HG03025 (cell line): ENCODE measurements at regions not wholly inside any gene's neighbourhood (a gene's known extent, or its start where the extent isn't known, plus 50 kb on each side); places are given as distances from the start of the nearest gene placed in this dataset.

Experiments
- ATAC-seq: cut with Tn5 transposase; IDR thresholded peaks from one replicate; pipeline ENCODE4 v1.9.1; 2021; ENCODE audit warnings: mild to moderate bottlenecking, moderate library complexity; ENCODE audit not compliant: unreplicated experiment, low FRiP score

DNA sequence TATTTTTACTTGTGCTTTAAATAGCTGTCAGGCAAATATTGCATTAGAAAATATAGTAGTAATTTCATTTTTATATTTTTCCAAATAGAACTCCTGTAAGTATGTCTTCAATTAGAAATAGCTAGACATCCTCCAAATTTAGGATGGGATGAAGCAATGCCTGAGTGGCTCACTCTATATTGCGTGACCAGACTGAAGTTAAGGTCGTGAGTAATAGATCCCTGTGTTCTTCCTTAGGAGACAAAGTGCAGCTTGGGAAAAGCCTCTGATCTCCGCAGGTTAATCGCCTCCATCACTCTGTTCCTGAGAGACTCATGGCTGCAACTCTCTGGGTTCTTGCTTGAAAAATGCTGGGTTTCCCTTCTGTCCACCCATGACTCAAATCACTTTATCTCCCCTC lies 484.8 kb upstream of the ANKRD30A start:
- no peak for ATAC-seq

DNA sequence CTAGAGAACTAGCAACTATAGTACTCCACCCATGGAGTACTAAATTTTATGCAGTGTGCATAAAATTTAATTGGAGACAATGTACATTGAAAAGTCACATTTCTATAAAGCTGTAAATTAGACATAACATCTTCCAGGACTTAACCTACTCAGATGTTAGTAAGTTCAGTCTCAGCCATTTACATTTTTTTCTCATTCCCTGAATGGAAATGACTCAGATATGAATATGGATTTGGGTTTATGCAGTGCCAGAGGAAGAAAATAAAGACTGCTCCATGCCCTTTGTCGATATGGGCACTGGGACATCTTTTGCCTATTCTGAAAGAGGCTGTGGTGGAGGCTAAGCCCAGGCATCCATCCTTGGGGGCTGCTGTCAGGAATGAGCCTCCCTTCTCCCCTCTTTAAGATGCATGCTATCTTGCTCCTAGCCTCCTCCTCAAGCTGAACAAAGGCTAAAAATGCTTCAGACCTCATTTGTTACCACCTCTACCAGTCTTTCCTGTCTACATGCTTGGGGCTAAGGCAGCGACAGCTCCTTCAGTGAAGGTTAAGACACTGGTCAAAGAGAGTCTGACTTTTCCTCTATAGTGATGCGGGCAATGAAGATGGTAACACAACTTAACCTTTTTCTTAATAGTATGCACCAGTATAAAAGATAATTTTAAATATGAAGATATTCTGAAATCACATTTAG lies 486.8 kb upstream of the ANKRD30A start:
- no peak for ATAC-seq

DNA sequence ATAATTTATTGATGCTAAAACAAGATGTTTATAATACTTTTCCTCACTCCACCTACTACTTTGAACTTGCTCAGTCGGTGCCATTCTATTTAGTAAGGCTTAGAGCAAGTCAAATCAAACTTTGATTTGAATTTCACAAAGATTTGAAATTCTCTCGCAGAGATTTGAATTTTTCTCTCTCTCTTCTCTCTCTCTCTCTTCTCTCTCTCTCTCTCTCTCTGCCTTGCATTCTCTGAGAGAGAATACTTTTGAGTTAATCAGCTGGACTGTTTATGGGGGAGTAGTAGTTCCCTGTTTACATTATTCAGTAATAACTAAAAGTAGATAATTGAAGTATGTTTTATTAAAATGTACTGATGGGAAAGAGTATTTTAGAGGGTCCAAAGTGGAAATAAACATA lies 488.5 kb upstream of the ANKRD30A start:
- no peak for ATAC-seq

DNA sequence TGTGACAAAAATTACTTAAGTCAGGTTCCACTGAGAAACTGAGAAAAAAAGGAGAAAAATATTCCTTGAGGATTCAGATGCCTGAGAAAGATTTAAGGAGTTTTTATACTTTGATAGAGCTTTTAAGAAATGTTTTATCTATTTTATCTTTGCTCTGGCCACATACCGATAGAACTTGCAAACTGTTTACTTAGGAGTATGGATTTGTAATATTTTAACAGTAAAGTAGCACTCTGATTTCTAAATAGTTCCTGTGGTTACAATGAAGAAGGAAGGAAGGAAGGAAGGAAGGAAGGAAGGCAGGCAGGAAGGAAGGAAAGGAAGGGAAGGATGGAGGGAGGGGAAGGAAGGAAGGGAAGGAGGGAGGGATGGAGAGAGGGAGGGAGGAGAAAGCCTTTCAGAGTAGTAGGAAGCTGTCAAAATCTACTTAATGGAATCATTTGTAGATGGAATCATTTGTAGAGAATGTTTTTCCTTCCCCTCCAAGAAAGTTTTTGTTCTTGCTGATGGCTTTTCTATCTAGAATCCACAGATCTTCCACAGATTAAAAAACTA lies 489.0 kb upstream of the ANKRD30A start:
- no peak for ATAC-seq

DNA sequence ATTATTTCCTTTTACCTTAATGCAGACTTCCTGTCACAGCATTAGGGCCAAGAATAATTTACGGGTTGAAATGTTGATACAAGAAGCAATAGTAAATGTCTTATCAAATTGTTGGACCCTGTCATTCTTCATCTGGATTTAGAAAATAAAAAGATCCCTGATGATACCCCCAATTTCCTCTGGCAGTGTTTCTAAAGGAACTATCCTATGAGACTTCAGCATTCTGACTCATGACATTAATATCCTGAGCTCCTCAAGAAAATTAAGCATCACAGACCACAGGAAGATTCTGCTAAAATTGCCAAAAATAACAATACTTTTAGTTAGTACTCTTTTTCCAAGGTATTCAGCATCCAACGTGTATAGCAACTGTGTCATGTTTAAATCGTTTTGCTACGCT lies 490.5 kb upstream of the ANKRD30A start:
- ATAC-seq = no peak

DNA sequence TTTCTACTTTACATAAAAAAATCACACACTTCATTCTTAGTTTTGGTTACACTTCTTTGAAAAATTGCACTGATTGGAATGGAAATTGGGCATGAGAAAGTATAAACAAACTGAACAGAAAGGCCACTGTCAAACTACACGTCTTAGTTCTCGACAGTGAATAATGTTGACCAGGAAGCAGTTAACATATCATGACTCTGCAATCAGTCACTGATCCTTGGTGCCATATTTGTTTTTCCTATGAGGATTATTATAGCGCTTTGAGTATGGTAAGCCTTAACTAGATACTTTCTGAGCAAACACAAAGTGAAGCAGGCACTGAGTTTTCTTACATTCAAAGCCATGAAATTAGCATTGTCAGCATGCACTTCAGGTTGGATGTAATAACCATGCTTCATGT lies 495.1 kb upstream of the ANKRD30A start:
- ATAC-seq = no peak

DNA sequence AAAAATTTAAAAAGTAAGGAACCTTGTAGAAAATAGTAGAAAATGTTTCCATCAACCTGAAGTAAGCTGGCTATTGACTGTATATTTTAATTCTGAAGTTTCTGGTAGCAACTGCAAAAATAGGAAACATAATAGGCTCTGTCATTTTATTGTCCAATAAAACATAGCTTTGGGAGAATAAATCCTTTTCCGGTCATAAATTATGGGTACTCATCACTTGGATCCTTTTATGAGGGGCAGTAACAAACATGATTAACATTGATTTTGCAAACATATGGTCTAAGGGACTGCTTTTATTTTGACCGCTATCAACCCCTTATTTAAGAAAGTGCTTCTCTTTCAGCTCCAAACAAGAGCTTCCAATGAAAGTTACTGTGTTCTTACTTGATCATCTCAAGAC lies 495.9 kb upstream of the ANKRD30A start:
- ATAC-seq = no peak

GRCh38 chr10:36624551-36625100 lies 500.8 kb upstream of the ANKRD30A start:
- no peak for ATAC-seq

GRCh38 chr10:36621346-36621745 lies 504.1 kb upstream of the ANKRD30A start:
- no peak for ATAC-seq

- ATAC-seq = no peak
Measured at GRCh38 chr10:36612436-36612835, 513.0 kb upstream of the ANKRD30A start.

DNA sequence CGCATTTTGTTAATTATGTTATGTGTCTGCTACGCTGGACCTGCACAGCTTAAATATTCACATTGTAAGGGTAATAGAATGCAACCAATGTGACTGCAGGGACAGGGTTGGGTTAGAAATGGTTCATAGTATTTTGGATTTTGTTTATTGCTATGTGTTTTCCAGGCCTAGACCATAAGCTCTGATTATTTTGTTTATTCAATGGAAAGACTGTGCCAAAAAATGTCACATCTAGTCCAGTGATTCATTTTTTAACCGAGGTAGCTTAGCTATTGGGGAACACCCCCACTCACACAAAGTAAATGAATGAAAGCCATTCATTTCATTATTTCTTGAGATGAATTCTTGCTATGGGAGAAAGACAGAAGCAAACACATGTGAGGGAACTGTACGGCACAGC lies 516.5 kb upstream of the ANKRD30A start:
- ATAC-seq = no peak

DNA sequence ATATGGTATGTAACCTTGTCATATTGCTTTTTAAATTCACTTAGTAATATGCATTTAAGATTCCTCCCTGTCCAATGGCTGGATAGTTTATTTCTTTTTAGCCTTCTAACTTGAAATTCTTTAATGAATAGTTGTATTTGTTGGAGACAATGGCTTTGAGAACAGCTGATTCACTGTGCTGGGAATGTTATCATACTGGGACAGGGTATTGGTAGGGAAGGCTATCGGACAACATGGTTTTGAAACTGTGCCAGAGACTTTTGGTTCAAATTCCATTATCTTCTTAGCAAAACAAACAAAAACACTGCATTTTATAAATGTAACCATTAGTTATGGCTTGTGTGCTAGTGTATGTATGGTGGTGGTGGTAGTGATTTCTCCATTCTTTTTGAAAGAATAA lies 517.1 kb upstream of the ANKRD30A start:
- ATAC-seq = no peak

DNA sequence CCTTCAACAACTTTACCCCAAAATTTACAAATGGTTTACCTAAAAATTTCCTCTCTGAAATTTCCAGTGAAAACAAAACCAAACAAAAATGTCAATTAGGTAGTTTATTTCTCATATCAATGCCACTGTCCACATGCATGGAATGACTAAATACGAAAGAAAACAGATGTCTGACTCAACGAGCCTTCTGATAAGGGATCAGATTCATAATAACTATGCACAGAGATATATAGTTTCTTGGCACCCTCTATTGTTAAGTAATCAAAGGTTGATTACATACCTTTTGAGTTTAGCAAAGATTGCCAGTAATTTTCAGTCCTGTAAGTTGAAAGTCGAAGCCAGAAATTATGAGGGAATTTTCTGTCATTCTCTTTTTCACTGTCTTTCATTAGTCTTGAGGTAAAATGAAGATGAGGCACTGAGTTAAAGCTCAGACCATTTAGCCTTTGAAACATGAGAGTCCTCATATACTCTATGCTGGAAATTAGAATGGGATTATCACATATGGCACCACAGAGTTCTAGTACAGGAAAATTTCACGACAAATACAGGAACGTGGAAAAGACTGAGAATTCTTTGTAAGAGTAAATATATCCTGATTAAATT lies 519.1 kb upstream of the ANKRD30A start:
- no peak for ATAC-seq

DNA sequence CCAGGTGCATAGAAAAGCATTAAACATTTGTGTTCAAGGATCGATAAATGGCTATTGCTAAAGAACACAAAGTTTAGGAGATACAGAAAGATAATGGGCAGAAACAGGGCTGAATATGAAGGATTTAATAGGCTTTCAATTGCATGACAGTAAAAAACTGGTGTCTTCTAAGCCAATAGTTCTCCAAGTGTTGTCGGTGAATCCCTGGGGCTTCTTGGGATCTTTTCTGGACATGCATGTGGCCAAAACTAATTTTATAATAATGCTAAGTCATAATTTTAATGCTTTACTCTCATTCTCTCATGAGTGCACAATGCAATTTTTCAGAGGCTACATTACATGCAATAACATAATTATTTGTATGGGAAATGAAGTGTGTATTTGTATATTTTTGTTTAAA lies 521.1 kb upstream of the ANKRD30A start:
- ATAC-seq = no peak

DNA sequence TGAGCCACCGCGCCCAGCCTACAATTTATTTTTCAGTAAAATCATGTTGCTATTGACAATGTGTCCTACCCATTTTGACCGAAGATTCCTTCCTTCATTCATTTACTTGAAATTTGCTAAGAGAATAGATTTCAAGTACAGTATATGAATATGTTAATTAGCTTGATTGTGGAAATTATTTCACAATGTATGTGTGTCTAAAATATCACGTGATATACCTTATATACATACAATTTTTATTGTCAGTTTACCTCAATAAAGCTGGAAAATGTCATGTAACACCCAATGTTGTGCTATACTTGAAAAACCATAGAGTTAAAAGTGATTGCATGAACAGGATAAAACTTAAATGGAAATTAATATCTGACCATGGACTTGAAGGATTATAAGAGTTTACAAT lies 521.7 kb upstream of the ANKRD30A start:
- no peak for ATAC-seq

DNA sequence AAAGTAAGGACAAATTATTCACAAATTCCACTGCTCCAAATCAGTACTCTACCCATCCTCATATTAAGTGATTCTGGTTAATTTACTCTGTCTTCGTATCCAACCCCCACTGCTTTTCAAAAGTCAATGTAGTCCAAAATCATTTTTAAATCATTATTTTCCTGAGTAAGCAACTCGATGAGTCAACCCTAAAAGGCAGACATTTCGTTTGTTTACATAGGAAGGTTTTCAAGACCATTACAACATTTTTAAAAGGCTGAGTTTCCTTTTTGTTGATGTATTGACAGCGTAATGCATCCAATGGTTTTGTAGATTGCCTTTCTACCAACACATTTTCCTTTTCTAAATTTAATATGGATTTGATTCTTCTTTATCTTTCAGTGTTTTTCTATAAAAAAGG lies 523.0 kb upstream of the ANKRD30A start:
- ATAC-seq = no peak

- ATAC-seq = no peak
Measured at GRCh38 chr10:36597756-36598320, 527.6 kb upstream of the ANKRD30A start.

GRCh38 chr10:36592964-36593363 lies 532.4 kb upstream of the ANKRD30A start:
- no peak for ATAC-seq

DNA sequence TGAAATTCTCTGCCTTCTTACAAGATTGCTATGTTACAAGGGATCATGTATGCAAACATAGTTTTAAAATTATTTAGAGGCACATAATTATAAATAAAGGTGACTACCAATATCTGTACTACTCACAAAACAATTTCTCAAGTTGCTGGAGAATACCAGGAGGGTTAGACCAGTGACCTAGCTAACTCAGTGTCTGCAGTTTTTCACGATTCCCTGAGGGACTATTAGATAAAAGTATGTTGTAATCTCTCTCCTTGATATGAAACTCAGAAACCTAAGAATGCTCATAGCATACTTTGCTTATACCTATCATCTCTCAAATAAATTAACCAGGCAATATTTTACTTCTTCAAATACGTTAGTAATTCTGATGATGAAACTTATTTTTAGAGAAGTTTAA lies 534.0 kb upstream of the ANKRD30A start:
- no peak for ATAC-seq

DNA sequence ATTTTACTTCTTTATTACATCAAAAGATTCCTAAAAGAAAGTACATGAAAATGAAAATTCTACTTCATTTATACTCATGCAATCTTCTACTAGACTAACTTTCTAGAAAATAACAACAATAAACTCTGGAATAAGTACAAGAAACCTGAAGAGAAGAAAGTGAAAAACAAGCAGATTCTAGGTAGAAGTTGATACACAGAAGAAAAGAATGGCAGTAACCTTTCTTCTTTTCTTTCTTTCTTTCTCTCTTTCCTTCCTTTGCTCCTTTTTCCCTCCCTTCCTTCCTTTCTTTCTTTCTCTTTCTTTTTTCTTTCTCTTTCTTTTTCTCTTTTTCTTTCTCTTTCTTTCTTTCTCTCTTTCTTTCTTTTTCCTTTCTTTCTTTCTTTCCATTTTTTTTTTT lies 541.7 kb upstream of the ANKRD30A start:
- no peak for ATAC-seq

GRCh38 chr10:36581237-36581636 lies 544.2 kb upstream of the ANKRD30A start:
- ATAC-seq = no peak

DNA sequence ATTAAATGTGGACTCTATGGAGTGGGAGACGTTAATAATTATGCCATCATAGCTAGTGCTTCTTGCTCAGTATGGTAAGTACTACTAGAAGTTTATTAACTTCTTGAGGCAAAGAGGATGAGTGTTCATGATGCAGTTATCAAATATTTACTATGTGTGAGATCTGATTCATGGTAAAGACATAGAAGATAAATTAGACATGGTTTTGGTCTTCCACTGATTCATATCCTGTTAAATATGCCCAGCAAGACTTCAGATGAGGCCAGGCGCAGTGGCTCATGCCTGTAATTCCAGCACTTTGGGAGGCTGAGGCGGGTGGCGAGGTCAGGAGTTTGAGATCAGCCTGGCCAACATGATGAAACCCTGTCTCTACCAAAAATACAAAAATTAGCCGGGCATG lies 547.1 kb upstream of the ANKRD30A start:
- no peak for ATAC-seq
